Right lobe of liver (tissue), 6 donors: ENCODE measurements at regions not wholly inside any gene's neighbourhood (a gene's known extent, or its start where the extent isn't known, plus 50 kb on each side); places are given as distances from the start of the nearest gene placed in this dataset.

ENCODE experiments used
- ATAC-seq, 4 donors: fragments of 200-7000 bp; cut with Tn5 transposase; one replicate each; pipeline ENCODE4 v1.9.1; 2020; ENCODE audit warnings: mild to moderate bottlenecking in 4 of 4, moderate library complexity in 4 of 4
- DNase-seq, 3 donors: peaks; one replicate each; pipeline ENCODE4 v3.0.0-alpha.2; 2020
- H3K27ac ChIP-seq, 3 donors: fragments of 200-600 bp; one replicate each; pipeline ENCODE4 v1.8.0; 2022
- H3K27me3 ChIP-seq, 2 donors: fragments of 200-600 bp; one replicate each; pipeline ENCODE4 v1.8.0; 2022
- H3K36me3 ChIP-seq, 4 donors: fragments of 200-600 bp; sonication (generic) in 1 of 4; one replicate each; pipeline versions ENCODE4 v1.5.1 to v1.8.0; 2017 to 2022; ENCODE audit warnings: control low read depth in 1 of 4
- H3K4me1 ChIP-seq, 4 donors: fragments of 200-600 bp; sonication (generic) in 1 of 4; one replicate each; pipeline versions ENCODE4 v1.5.1 to v1.8.0; 2017 to 2022; ENCODE audit warnings: control low read depth in 1 of 4
- H3K4me3 ChIP-seq, 3 donors: fragments of 200-600 bp; one replicate each; pipeline ENCODE4 v1.8.0; 2022
- H3K9me3 ChIP-seq, 4 donors: fragments of 200-600 bp; sonication (generic) in 1 of 4; one replicate each; pipeline versions ENCODE4 v1.5.1 to v1.8.0; 2017 to 2022; ENCODE audit warnings: control low read depth in 1 of 4
- CTCF ChIP-seq, 4 donors: fragments of 200-600 bp in 3 of 4; fragments of 450-650 bp in 1 of 4; IDR thresholded peaks; one replicate each; pipeline versions ENCODE4 v1.5.1 to v1.8.0; 2016 to 2022; ENCODE audit warnings: antibody characterized with exemption in 4 of 4, mild to moderate bottlenecking in 2 of 4
- POLR2A ChIP-seq: fragments of 450-650 bp; IDR thresholded peaks from one replicate; pipeline ENCODE4 v1.6.1; 2017; ENCODE audit warnings: antibody characterized with exemption, mild to moderate bottlenecking
- WGBS: methylation state at CpG from one replicate; pipeline ENCODE4 v1.1.6; 2018; ENCODE audit warnings: low coverage, low lambda C conversion rate; ENCODE audit not compliant: insufficient coverage; ENCODE audit errors: missing lambda C conversion rate; 5-methylcytosine and 5-hydroxymethylcytosine counted together
- intact Hi-C, 2 donors: fragments of 100-400 bp; cut with DNase I; formaldehyde crosslinking; loops; one replicate each; pipeline versions ENCODE4 v1.11.2 to v1.14.1; 2022
- donor health status: DM: no; HTN: yes; CAD: no.
- donor health status: DM: no; HTN: no; CAD: no.
- donor health status: DM: no; HTN: no; CAD: no.
- donor health status: DM: no; HTN: yes; CAD: no.
- donor health status: DM: no; HTN: yes; CAD: no.

GRCh38 chr6:139567095-139567494, 192.6 kb upstream of the CITED2 start:
- no peak overlapping the region for H3K27ac ChIP-seq
- intact Hi-C loops, result no loop called here

GRCh38 chr6:139565591-139565990, 191.1 kb upstream of the CITED2 start:
- H3K27ac ChIP-seq, result no peak overlapping the region
- no CpG with 5 or more reads among the region's 1 CpG for WGBS
- ATAC-seq, result no peak
- TF ChIP-seq CTCF (IDR thresholded peaks at IDR 0.05) (no peak), POLR2A (no peak)
- H3K27me3 ChIP-seq, result no peaks in the 10 kb centered on the region
- DNase-seq, result no peak
- no peaks in the 10 kb centered on the region for H3K36me3 ChIP-seq
- no peak overlapping the region for H3K4me3 ChIP-seq
- H3K9me3 ChIP-seq, result no peaks in the 10 kb centered on the region
- no peaks in the 10 kb centered on the region for H3K4me1 ChIP-seq
- intact Hi-C loops, result no loop called here

More at GRCh38 chr6:139567095-139567494, 192.6 kb upstream of the CITED2 start:
- Histone ChIP-seq H3K27me3 (no peaks in the 10 kb centered on the region), H3K9me3 (no peaks in the 10 kb centered on the region), H3K36me3 (no peaks in the 10 kb centered on the region), H3K4me3 (no peak overlapping the region), H3K4me1 (no peaks in the 10 kb centered on the region)
- WGBS, result no CpG with 5 or more reads among the region's 3 CpGs
- DNase-seq (no peak), ATAC-seq (no peak)
- TF ChIP-seq CTCF (IDR thresholded peaks at IDR 0.05) (no peak), POLR2A (no peak)

GRCh38 chr6:139557547-139557946, 183.1 kb upstream of the CITED2 start:
- intact Hi-C loops, result no loop called here
- Histone ChIP-seq H3K27me3 (no peaks in the 10 kb centered on the region), H3K27ac (no peak overlapping the region), H3K9me3 (no peaks in the 10 kb centered on the region), H3K36me3 (no peaks in the 10 kb centered on the region), H3K4me3 (no peak overlapping the region), H3K4me1 (no peaks in the 10 kb centered on the region)
- WGBS, result 74% methylated on average over 3 of the region's 3 CpGs
- no peak for TF ChIP-seq CTCF (IDR thresholded peaks at IDR 0.05)
- no peak for TF ChIP-seq POLR2A
- no peak for DNase-seq
- ATAC-seq, result peak; percentile 45 to 77 (median 58)

GRCh38 chr6:139556532-139556931, 182.1 kb upstream of the CITED2 start:
- Histone ChIP-seq H3K27me3 (no peaks in the 10 kb centered on the region), H3K9me3 (no peaks in the 10 kb centered on the region), H3K36me3 (no peaks in the 10 kb centered on the region), H3K4me3 (no peak overlapping the region), H3K27ac (no peak overlapping the region), H3K4me1 (no peaks in the 10 kb centered on the region)
- DNase-seq, result no peak
- TF ChIP-seq CTCF (IDR thresholded peaks at IDR 0.05), result no peak
- intact Hi-C loops, result no loop called here
- ATAC-seq, result no peak

GRCh38 chr6:139553916-139554315, 179.5 kb upstream of the CITED2 start:
- WGBS, result 82% methylated on average over 7 of the region's 7 CpGs
- intact Hi-C loops, result no loop called here
- H3K36me3 ChIP-seq, result no peaks in the 10 kb centered on the region
- no peaks in the 10 kb centered on the region for H3K9me3 ChIP-seq
- TF ChIP-seq POLR2A (no peak), CTCF (IDR thresholded peaks at IDR 0.05) (no peak)
- no peak overlapping the region for H3K4me3 ChIP-seq
- H3K27ac ChIP-seq, result no peak overlapping the region
- no peaks in the 10 kb centered on the region for H3K4me1 ChIP-seq
- H3K27me3 ChIP-seq, result no peaks in the 10 kb centered on the region
- DNase-seq, result no peak
- no peak for ATAC-seq
